ENCODE measurements at regions not wholly inside any gene's neighbourhood (a gene's known extent, or its start where the extent isn't known, plus 50 kb on each side); places are given as distances from the start of the nearest gene placed in this dataset.

DNA sequence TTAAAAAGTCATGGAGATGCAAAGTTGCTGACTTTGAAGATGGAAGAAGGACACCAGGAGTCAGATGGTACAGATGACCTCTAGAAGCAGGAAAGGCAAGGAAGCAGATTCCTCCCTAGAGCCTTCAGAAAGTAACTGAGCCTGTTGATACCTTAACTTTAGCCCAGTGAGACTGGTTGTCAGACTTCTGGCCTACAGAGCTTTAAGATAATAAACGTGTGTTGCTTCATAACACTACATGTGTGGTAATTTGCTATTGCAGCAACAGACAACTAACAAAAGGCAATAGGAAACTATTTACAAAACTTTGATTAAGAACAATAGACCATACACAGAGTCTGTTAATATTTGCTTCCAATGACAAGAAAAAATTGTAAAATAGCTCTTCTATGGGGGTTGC, 102.0 kb upstream of the USP38 start:
- DNase-seq (ENCODE audit: low spot score): no peak

- DNase-seq (ENCODE audit: low spot score): no peak
Observed at GRCh38 chr4:143083756-143084472, 100.8 kb upstream of the USP38 start.

- no peak for DNase-seq (ENCODE audit: low spot score)
Observed at GRCh38 chr4:143084566-143084965, 100.2 kb upstream of the USP38 start.

DNA sequence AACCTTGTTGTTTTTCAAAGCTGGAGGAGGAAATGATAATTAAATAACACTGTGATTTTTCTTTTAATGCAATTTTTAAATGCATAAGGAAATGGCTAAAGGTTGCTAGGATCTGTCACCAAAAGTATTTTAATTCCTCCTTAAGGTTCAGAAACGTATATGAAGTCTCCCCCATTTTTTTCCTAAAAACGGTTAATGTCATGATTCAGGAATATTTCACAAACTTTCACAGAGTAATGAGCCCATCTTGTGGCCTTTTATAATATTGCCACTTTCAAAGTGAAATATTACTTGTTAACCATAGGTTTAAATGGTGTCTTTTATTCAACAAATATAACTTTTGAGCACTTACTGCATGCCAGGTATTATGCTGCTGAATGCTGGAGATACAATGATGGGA, 99.5 kb upstream of the USP38 start:
- DNase-seq (ENCODE audit: low spot score): peak; percentile 19

- no peak for DNase-seq (ENCODE audit: low spot score)
Observed at GRCh38 chr4:143085659-143086058, 99.1 kb upstream of the USP38 start.

DNA sequence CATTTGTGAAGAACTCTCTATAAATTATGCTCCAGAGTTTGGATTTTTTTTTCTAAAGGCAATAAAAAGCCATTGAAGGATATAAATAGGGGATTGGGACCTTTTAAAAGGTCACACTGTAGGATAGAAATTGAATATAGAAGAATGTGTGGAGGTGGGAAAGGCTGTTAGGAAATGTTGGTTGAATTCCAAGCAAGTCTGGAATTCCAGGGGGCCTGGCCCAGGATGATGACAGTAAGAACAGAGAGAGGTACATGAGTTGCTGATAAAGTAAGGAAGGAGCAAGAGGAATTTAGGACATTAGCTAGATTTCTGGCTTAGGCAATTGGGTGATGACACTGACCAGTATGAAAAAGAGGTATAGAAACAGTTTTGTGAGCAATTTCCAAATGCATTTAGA, 95.4 kb upstream of the USP38 start:
- no peak for DNase-seq (ENCODE audit: low spot score)

- no peak for DNase-seq (ENCODE audit: low spot score)
Observed at GRCh38 chr4:143089847-143090246, 94.9 kb upstream of the USP38 start.

DNA sequence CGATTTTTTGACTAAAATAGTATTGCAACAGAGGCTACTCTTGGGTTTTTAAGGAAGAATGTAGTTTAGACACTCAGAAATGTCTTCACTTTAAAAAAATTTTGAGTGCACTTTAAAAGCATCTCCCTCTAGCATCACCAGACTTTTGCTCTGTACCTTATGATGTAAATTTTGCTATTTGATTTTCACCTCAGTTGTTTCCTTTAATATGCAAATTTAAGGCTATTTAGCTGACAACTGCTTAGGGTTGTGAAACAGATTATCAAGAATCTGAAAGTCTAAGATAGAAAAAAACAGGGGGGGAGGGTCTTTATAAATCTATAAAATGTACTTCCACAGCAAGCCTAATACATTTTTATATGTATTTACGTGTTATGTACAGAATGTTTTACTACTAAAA, 92.9 kb upstream of the USP38 start:
- DNase-seq (ENCODE audit: low spot score): no peak

- DNase-seq (ENCODE audit: low spot score): no peak
Observed at GRCh38 chr4:143095447-143095846, 89.3 kb upstream of the USP38 start.

DNA sequence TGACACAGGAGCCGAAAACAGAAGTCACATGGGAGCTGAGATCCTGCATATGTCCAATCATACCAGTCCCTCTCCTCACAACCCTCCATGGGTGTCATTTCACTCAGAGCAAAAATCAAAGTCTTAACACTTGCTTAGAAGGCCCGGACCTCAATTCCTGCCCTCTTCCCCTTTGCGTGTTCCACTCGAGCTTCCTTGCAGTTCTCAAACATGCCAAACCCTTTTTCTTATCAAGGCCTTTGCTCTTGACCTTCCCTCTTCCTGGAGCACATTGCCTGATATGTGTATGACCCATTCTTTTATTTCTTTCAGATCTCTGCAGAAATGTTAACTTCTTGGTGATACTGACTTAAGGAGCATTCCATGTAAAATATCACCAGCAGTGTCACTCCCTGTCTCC, 87.0 kb upstream of the USP38 start:
- DNase-seq (ENCODE audit: low spot score): no peak

DNA sequence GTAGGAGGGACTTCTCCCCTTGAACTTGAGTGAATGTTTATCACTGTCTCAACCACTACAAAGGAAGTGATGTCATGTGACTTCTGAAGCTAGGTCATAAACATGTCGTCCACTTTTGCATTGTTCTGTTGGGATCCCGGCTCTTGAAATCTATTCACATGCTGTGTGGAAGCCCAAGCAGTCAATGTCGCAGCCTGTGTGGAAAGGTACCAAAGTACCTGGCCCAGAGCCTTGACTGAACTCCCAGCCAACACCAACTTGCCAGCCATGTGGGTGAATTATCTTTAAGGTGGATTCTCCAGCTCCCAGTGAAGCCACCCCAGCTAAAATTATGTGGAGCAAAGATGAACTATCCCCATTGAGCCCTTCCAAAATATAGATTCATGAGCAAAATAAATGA, 85.0 kb upstream of the USP38 start:
- no peak for DNase-seq (ENCODE audit: low spot score)

GRCh38 chr4:143109376-143109775, 75.3 kb upstream of the USP38 start:
- DNase-seq (ENCODE audit: low spot score): no peak

- DNase-seq (ENCODE audit: low spot score): no peak
Observed at GRCh38 chr4:143118663-143119062, 66.1 kb upstream of the USP38 start.

- DNase-seq (ENCODE audit: low spot score): no peak
Observed at GRCh38 chr4:143127621-143128020, 57.1 kb upstream of the USP38 start.

DNA sequence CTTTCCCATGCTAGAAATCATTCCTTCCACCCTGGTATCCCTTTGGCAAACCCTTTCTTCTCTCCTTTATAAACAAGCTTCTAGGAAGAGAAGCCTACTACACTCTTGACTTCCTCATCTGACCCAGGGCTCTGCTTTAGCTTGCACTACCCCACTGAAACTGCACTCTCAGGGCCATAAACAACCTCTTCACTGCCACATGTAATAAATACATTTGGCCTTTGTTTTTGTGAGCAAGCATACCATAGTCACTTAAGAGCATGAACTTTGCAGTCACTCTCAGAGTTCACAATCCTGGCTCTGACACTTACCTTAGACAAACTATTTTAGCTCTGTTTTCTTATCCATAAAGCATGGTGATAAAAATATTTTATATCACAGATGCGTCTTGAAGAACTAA, 50.7 kb upstream of the USP38 start:
- no peak for DNase-seq (ENCODE audit: low spot score)

Measured in GM03348 (cell line).